ENCODE measurements at regions not wholly inside any gene's neighbourhood (a gene's known extent, or its start where the extent isn't known, plus 50 kb on each side); places are given as distances from the start of the nearest gene placed in this dataset.

DNA sequence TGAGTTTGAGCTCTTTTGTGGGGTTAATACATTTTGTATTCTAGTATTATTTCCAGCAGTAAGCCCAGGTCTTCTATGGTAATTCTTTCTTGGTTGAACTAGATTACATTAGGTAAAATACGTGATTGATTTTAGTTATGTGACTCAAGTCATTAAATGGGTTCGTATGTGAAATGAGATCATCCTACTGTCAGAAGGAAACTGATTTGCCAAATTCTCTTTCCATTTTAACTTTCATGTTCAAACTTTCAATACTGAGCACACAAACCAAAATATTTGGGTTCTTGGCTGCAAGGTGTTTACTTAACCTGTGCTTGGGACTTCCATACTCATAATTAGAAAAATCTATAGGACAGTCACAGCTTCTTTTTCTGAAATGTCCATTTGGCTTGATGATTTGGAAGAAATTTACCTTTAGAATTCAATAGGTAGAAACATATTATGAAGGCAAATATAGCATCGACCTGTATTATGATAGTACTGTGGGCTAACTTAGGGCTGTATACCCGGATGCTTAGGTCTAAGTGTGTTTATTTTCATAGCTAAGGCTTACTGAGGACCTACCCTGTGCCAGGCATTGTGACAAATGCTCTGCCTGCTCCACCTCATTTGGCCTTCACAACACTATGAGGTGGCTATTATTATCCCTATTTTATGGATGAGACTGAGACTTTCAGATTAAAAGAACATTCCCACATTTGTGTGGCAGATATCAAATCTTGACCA lies 631.8 kb upstream of the GRM7 start:
- no peak overlapping the region for H3K4me3 Mint-ChIP-seq (ENCODE audit: low read depth)
- no peaks in the 10 kb centered on the region for H3K9me3 Mint-ChIP-seq (ENCODE audit: low read depth)
- TF ChIP-seq, protein P1, sequence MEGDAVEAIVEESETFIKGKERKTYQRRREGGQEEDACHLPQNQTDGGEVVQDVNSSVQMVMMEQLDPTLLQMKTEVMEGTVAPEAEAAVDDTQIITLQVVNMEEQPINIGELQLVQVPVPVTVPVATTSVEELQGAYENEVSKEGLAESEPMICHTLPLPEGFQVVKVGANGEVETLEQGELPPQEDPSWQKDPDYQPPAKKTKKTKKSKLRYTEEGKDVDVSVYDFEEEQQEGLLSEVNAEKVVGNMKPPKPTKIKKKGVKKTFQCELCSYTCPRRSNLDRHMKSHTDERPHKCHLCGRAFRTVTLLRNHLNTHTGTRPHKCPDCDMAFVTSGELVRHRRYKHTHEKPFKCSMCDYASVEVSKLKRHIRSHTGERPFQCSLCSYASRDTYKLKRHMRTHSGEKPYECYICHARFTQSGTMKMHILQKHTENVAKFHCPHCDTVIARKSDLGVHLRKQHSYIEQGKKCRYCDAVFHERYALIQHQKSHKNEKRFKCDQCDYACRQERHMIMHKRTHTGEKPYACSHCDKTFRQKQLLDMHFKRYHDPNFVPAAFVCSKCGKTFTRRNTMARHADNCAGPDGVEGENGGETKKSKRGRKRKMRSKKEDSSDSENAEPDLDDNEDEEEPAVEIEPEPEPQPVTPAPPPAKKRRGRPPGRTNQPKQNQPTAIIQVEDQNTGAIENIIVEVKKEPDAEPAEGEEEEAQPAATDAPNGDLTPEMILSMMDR (IDR thresholded peaks at IDR 0.05; ENCODE audit: unreplicated experiment), result no peak
- no peaks in the 10 kb centered on the region for H3K4me1 Mint-ChIP-seq (ENCODE audit: low read depth)
- no peaks in the 10 kb centered on the region for H3K36me3 Mint-ChIP-seq (ENCODE audit: insufficient read depth)
- DNase-seq (ENCODE audit: low spot score, unreplicated experiment), result no peak
- no peak overlapping the region for H3K27ac Mint-ChIP-seq
- no peaks in the 10 kb centered on the region for H3K27me3 Mint-ChIP-seq

DNA sequence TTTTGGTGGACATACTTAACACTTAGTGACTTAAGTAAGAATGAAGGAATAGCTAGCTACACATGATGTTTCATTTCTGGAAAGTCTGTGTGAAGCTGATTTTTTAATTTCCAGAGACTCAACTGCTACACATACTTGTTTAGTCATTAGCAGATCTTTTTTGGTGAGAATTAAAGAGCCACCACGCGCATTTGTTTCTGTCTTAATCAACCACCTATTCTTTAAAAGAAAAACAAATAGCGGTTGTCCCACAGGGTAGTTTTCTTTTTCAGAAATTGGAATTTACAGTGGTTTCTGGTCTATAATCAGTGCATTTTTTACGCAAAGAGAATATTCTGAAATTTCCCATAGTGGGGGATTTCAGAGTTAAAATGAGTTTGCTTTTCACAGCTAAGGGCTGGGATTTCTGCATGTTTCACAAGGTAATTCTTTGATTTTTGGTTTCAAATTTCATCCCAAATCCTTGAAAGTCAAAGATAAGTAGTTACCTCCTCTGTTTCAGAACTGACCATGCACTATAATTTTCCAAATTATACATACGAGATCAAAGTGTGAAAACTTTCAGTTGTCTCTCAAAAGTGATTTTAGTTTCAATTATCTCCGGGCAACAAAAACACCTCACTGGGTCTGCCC lies 631.0 kb upstream of the GRM7 start:
- TF ChIP-seq, protein P1 (IDR thresholded peaks at IDR 0.05; ENCODE audit: unreplicated experiment), result no peak

GRCh38 chr3:6242104-6242503 lies 618.8 kb upstream of the GRM7 start:
- DNase-seq (ENCODE audit: low spot score, unreplicated experiment), result no peak
- TF ChIP-seq, protein P1 (IDR thresholded peaks at IDR 0.05; ENCODE audit: unreplicated experiment), result no peak
- Mint-ChIP-seq H3K27ac (no peak overlapping the region), H3K4me3 (ENCODE audit: low read depth) (no peak overlapping the region), H3K36me3 (ENCODE audit: insufficient read depth) (no peaks in the 10 kb centered on the region), H3K4me1 (ENCODE audit: low read depth) (no peaks in the 10 kb centered on the region), H3K9me3 (ENCODE audit: low read depth) (peaks cover 3% of the 10 kb centered on the region), H3K27me3 (no peaks in the 10 kb centered on the region)

More for the DNA sequence above, 631.0 kb upstream of the GRM7 start:
- H3K27me3 Mint-ChIP-seq, result no peaks in the 10 kb centered on the region
- no peaks in the 10 kb centered on the region for H3K36me3 Mint-ChIP-seq (ENCODE audit: insufficient read depth)
- H3K4me1 Mint-ChIP-seq (ENCODE audit: low read depth), result no peaks in the 10 kb centered on the region
- no peak for DNase-seq (ENCODE audit: low spot score, unreplicated experiment)
- H3K4me3 Mint-ChIP-seq (ENCODE audit: low read depth), result no peak overlapping the region
- no peak overlapping the region for H3K27ac Mint-ChIP-seq
- H3K9me3 Mint-ChIP-seq (ENCODE audit: low read depth), result no peaks in the 10 kb centered on the region

DNA sequence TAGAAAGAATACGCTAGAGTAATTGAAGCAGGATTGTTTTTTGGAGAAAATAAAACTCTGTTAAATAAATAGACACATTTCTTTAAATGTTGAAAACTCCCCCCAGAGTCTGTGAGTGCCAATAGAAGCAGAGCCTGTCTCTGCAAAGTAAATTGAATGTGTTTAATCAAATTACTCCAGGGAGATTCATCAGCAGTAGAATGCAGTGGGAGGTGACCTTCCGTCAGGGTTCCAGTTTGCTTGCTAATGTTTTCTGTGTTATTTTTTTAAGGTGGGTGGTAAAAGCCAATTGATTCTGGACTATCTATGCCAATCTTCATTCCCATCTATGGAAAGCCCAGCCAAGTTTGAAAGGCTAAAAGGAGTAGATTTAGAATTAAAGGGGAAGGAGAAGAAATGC lies 612.4 kb upstream of the GRM7 start:
- H3K36me3 Mint-ChIP-seq (ENCODE audit: insufficient read depth), result no peaks in the 10 kb centered on the region
- no peaks in the 10 kb centered on the region for H3K4me1 Mint-ChIP-seq (ENCODE audit: low read depth)
- no peaks in the 10 kb centered on the region for H3K27me3 Mint-ChIP-seq
- no peak for DNase-seq (ENCODE audit: low spot score, unreplicated experiment)
- no peaks in the 10 kb centered on the region for H3K9me3 Mint-ChIP-seq (ENCODE audit: low read depth)
- TF ChIP-seq, protein P1 (IDR thresholded peaks at IDR 0.05; ENCODE audit: unreplicated experiment), result no peak
- H3K27ac Mint-ChIP-seq, result no peak overlapping the region
- no peak overlapping the region for H3K4me3 Mint-ChIP-seq (ENCODE audit: low read depth)

GRCh38 chr3:6249679-6250078 lies 611.2 kb upstream of the GRM7 start:
- Mint-ChIP-seq H3K36me3 (ENCODE audit: insufficient read depth) (no peaks in the 10 kb centered on the region), H3K4me3 (ENCODE audit: low read depth) (no peak overlapping the region), H3K27me3 (no peaks in the 10 kb centered on the region), H3K9me3 (ENCODE audit: low read depth) (peaks cover 3% of the 10 kb centered on the region), H3K27ac (no peak overlapping the region), H3K4me1 (ENCODE audit: low read depth) (no peaks in the 10 kb centered on the region)
- TF ChIP-seq, protein P1 (IDR thresholded peaks at IDR 0.05; ENCODE audit: unreplicated experiment), result no peak
- DNase-seq (ENCODE audit: low spot score, unreplicated experiment), result no peak
